Mucosa of rectum (tissue), 2 donors: ENCODE measurements at regions not wholly inside any gene's neighbourhood (a gene's known extent, or its start where the extent isn't known, plus 50 kb on each side); places are given as distances from the start of the nearest gene placed in this dataset.

ENCODE experiments used
- H3K27ac ChIP-seq, 2 donors: one replicate each; pipeline ENCODE4 v1.7.0; 2013; ENCODE audit warnings: inconsistent platforms in 2 of 2, low read depth in 2 of 2, low read length in 2 of 2
- H3K27me3 ChIP-seq, 2 donors: one replicate each; pipeline ENCODE4 v1.7.0; 2013; ENCODE audit warnings: low read length in 2 of 2; ENCODE audit not compliant: control insufficient read depth in 2 of 2, insufficient read depth in 2 of 2
- H3K36me3 ChIP-seq, 2 donors: one replicate each; pipeline ENCODE4 v1.7.0; 2013; ENCODE audit warnings: low read length in 2 of 2; ENCODE audit not compliant: control insufficient read depth in 2 of 2, insufficient read depth in 2 of 2
- H3K4me1 ChIP-seq, 2 donors: one replicate each; pipeline ENCODE4 v1.7.0; 2013; ENCODE audit warnings: low read length in 2 of 2, mild to moderate bottlenecking in 1 of 2; ENCODE audit not compliant: control insufficient read depth in 2 of 2, insufficient read depth in 2 of 2
- H3K4me3 ChIP-seq, 2 donors: one replicate each; pipeline ENCODE4 v1.7.0; 2013; ENCODE audit warnings: low read length in 2 of 2
- H3K9ac ChIP-seq, 2 donors: one replicate each; pipeline ENCODE4 v1.7.0; 2013; ENCODE audit warnings: low read length in 2 of 2, low read depth in 1 of 2, mild to moderate bottlenecking in 1 of 2
- H3K9me3 ChIP-seq, 2 donors: one replicate each; pipeline ENCODE4 v1.7.0; 2013; ENCODE audit warnings: low read length in 2 of 2; ENCODE audit not compliant: control insufficient read depth in 2 of 2
- donor health status: healthy.
- donor health status: Normal muscosa, but diverticular disease.

GRCh38 chr4:34851411-34851810, 1392.9 kb downstream of the ARAP2 start:
- Histone ChIP-seq H3K4me3 (no peak overlapping the region), H3K36me3 (no peaks in the 10 kb centered on the region), H3K27ac (no peak overlapping the region)

DNA sequence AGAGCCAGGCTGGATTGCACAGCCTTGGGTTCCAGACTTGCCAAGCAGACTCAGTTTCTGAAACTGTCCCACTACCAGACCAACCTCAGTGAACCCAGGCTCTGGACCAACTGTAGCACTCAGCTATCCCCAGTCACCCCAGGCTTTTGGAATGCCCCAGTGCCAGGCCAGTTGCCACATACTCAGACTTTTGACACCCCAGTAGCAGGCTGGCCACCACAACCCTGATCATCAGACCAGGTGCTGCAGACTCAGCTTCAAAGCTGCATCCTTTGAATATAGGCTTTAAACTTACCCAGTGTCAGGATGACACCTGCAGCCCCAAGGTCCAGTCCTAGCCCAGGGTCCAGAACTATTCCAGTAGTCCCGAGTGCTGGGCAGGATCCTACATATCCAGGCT, 1389.9 kb downstream of the ARAP2 start:
- Histone ChIP-seq H3K4me3 (no peak overlapping the region), H3K27ac (no peak overlapping the region), H3K36me3 (no peaks in the 10 kb centered on the region), H3K9me3 (no peaks in the 10 kb centered on the region), H3K9ac (no peak overlapping the region), H3K27me3 (no peaks in the 10 kb centered on the region), H3K4me1 (no peaks in the 10 kb centered on the region)

More at GRCh38 chr4:34851411-34851810, 1392.9 kb downstream of the ARAP2 start:
- Histone ChIP-seq H3K9ac (no peak overlapping the region), H3K4me1 (no peaks in the 10 kb centered on the region), H3K9me3 (no peaks in the 10 kb centered on the region), H3K27me3 (no peaks in the 10 kb centered on the region)

DNA sequence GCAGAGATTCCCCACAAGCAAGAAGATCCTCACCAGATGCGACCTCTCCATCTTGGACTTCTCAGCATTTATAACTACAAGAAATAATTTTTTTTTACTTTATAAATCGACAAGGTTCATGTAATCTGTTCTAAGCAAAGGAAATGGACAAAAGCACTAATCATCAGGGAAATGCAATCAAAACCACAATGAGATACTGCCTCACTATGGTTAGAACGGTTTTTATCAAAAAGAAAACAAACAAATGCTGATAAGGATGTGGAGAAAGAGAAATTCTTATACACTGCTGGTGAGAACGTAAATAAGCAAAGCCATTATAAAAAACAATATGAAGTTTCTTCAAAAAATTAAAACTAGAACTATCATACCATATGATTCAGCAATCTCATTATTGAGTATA, 1382.6 kb downstream of the ARAP2 start:
- Histone ChIP-seq H3K27me3 (no peaks in the 10 kb centered on the region), H3K4me3 (no peak overlapping the region), H3K36me3 (no peaks in the 10 kb centered on the region), H3K9ac (no peak overlapping the region), H3K4me1 (no peaks in the 10 kb centered on the region), H3K27ac (no peak overlapping the region), H3K9me3 (no peaks in the 10 kb centered on the region)

DNA sequence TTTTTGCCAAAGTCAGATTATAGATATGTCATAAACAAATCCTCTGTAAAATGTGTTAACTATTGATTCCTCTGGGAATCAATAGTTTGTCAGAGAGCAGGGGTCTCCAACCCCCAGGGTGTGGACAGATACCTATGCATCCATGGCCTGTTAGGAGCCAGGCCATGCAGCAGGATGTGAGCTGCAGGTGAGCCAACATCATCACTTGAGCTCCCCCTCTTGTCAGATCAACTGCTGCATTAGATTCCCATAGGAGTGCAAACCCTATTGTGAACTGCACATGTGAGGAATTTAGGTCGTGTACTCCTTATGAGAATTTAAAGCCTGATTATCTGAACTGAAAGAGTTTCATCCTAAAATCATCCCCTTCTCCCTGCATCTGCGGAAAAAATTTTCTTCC, 1365.4 kb downstream of the ARAP2 start:
- no peak overlapping the region for H3K9ac ChIP-seq
- no peak overlapping the region for H3K4me3 ChIP-seq
- H3K36me3 ChIP-seq: no peaks in the 10 kb centered on the region
- H3K27ac ChIP-seq: no peak overlapping the region
- no peaks in the 10 kb centered on the region for H3K4me1 ChIP-seq
- no peaks in the 10 kb centered on the region for H3K9me3 ChIP-seq
- H3K27me3 ChIP-seq: no peaks in the 10 kb centered on the region

GRCh38 chr4:34880246-34880645, 1364.1 kb downstream of the ARAP2 start:
- H3K27me3 ChIP-seq: no peaks in the 10 kb centered on the region
- no peak overlapping the region for H3K27ac ChIP-seq
- no peaks in the 10 kb centered on the region for H3K36me3 ChIP-seq
- H3K9me3 ChIP-seq: no peaks in the 10 kb centered on the region
- H3K4me3 ChIP-seq: no peak overlapping the region
- no peaks in the 10 kb centered on the region for H3K4me1 ChIP-seq
- no peak overlapping the region for H3K9ac ChIP-seq

DNA sequence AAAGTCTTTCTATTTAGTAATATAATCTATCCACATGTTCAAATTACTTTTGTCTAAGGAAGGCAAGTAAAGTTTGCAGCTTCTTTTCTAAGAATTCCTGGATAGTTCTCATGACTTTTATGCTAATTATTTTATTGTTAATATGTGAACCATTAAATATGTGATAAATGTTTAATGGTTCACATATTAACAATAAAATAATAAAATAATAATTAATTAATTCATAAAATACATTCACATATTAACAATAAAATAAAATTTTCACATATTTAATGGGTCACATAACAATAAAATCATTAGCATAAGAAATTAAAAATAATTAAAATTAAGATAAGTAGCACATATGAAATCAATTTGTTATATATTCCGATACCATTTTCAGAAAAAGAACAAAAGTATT, 1352.4 kb downstream of the ARAP2 start:
- Histone ChIP-seq H3K4me1 (no peaks in the 10 kb centered on the region), H3K9me3 (no peaks in the 10 kb centered on the region), H3K36me3 (no peaks in the 10 kb centered on the region), H3K27me3 (no peaks in the 10 kb centered on the region), H3K4me3 (no peak overlapping the region), H3K9ac (no peak overlapping the region), H3K27ac (no peak overlapping the region)

GRCh38 chr4:34893382-34893781, 1350.9 kb downstream of the ARAP2 start:
- H3K4me1 ChIP-seq: no peaks in the 10 kb centered on the region
- H3K9ac ChIP-seq: no peak overlapping the region
- H3K4me3 ChIP-seq: no peak overlapping the region
- H3K27me3 ChIP-seq: no peaks in the 10 kb centered on the region
- H3K27ac ChIP-seq: no peak overlapping the region
- H3K9me3 ChIP-seq: no peaks in the 10 kb centered on the region
- no peaks in the 10 kb centered on the region for H3K36me3 ChIP-seq

- Histone ChIP-seq H3K9ac (no peak overlapping the region), H3K4me3 (no peak overlapping the region), H3K36me3 (no peaks in the 10 kb centered on the region), H3K27me3 (no peaks in the 10 kb centered on the region), H3K27ac (no peak overlapping the region), H3K4me1 (no peaks in the 10 kb centered on the region), H3K9me3 (peaks cover 0 to 5% of the 10 kb centered on the region in 2 donors)
Measured at GRCh38 chr4:34920032-34920431, 1324.3 kb downstream of the ARAP2 start.

DNA sequence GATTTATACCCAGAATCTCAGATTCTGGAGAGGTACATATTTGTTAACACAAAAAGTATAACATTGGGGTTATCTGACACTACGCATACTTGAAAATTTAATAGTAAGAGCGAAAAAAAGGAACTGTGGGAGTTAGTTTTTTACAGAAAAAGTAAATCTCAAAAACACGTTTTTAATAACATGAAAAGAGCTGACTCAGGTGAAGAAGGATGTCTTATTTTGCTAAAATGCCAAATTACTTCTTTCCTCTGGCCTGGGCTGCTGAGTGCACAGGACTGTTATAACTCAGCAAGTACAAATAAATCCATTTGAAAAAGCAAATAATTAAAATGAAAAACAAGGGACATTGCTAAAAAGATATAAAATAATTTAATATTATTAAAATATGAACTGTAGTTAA, 1322.9 kb downstream of the ARAP2 start:
- H3K27ac ChIP-seq: no peak overlapping the region
- H3K27me3 ChIP-seq: no peaks in the 10 kb centered on the region
- H3K9me3 ChIP-seq: peaks cover 0 to 5% of the 10 kb centered on the region in 2 donors
- H3K4me3 ChIP-seq: no peak overlapping the region
- no peaks in the 10 kb centered on the region for H3K36me3 ChIP-seq
- H3K9ac ChIP-seq: no peak overlapping the region
- H3K4me1 ChIP-seq: no peaks in the 10 kb centered on the region

DNA sequence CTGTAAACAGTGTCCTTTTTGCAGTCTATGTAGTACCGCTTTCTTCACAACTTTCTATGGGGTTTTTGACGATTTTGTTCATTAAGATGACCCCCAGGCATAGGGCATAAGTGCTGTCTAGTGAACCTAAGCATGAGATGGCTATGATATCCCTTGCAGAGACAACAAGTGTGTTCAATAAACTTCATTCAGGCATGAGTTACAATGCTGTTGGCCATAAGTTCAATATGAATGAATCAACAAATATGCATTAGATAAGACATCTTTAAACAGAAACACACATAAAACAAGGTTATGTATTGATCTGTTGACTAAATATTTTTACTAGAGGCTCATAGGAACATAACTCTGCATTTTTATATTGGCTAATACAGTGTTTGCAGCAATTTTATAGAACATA, 1322.0 kb downstream of the ARAP2 start:
- Histone ChIP-seq H3K9ac (no peak overlapping the region), H3K4me1 (no peaks in the 10 kb centered on the region), H3K9me3 (peaks cover 0 to 5% of the 10 kb centered on the region in 2 donors), H3K4me3 (no peak overlapping the region), H3K27ac (no peak overlapping the region), H3K27me3 (no peaks in the 10 kb centered on the region), H3K36me3 (no peaks in the 10 kb centered on the region)

DNA sequence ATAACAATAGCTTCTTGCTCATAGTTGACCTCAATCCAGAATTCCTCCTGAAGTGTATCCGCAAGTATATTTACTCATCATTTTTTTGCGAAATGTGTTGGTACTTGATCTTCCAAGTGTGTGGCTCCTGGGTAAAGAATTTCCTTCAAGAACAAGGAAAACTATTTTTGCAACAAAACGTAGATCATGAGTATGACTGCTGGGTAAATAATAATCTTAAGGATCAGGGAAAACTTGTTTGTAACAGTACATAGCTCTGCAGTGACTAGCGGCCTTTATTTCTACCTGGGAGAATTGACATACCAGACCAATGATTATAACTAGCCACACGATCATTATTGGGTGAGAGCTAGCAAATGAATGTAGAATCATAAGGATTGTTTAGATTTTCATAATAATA, 1311.7 kb downstream of the ARAP2 start:
- Histone ChIP-seq H3K27ac (no peak overlapping the region), H3K27me3 (no peaks in the 10 kb centered on the region), H3K9ac (no peak overlapping the region), H3K4me3 (no peak overlapping the region), H3K4me1 (no peaks in the 10 kb centered on the region), H3K9me3 (no peaks in the 10 kb centered on the region), H3K36me3 (no peaks in the 10 kb centered on the region)
